Small intestine (tissue), 7 donors: ENCODE measurements at regions not wholly inside any gene's neighbourhood (a gene's known extent, or its start where the extent isn't known, plus 50 kb on each side); places are given as distances from the start of the nearest gene placed in this dataset.

Experiments
- DNase-seq, 2 donors: peaks; one replicate each; pipeline versions ENCODE4 v3.0.0 to v3.0.0-alpha.2; 2013
- FAIRE-seq: peaks from 2 replicates; lab custom pipeline; 2012; peaks lifted over from hg19 to GRCh38; lab: Jason Lieb, UNC
- H3K27ac ChIP-seq, 3 donors: one replicate each; pipeline ENCODE4 v1.5.1; 2013; ENCODE audit warnings: low read length in 2 of 3, mild to moderate bottlenecking in 2 of 3, control low read depth in 1 of 3, inconsistent platforms in 1 of 3, low read depth in 1 of 3, moderate library complexity in 1 of 3
- H3K27me3 ChIP-seq, 3 donors: one replicate each; pipeline ENCODE4 v1.6.1; 2013; ENCODE audit warnings: low read length in 3 of 3, inconsistent platforms in 1 of 3; ENCODE audit not compliant: control insufficient read depth in 3 of 3, insufficient read depth in 3 of 3
- H3K36me3 ChIP-seq, 3 donors: one replicate each; pipeline ENCODE4 v1.6.1; 2013; ENCODE audit warnings: low read length in 3 of 3, inconsistent platforms in 1 of 3, low read depth in 1 of 3, mild to moderate bottlenecking in 1 of 3, moderate library complexity in 1 of 3; ENCODE audit not compliant: control insufficient read depth in 3 of 3, insufficient read depth in 2 of 3
- H3K4me1 ChIP-seq, 3 donors: one replicate each; pipeline ENCODE4 v1.6.1; 2013; ENCODE audit warnings: low read length in 2 of 3, inconsistent platforms in 1 of 3, low read depth in 1 of 3, mild to moderate bottlenecking in 1 of 3, moderate library complexity in 1 of 3; ENCODE audit not compliant: control insufficient read depth in 3 of 3, insufficient read depth in 2 of 3
- H3K4me3 ChIP-seq, 3 donors: one replicate each; pipeline ENCODE4 v1.5.1; 2013; ENCODE audit warnings: low read length in 3 of 3, control low read depth in 1 of 3, inconsistent platforms in 1 of 3, low read depth in 1 of 3, mild to moderate bottlenecking in 1 of 3, moderate library complexity in 1 of 3
- H3K9me3 ChIP-seq, 2 donors: one replicate each; pipeline ENCODE4 v1.6.1; 2013; ENCODE audit warnings: low read depth in 1 of 2, low read length in 1 of 2; ENCODE audit not compliant: control insufficient read depth in 2 of 2, insufficient read depth in 1 of 2
- whole genome bisulfite sequencing, 3 donors: extraction: QIAGEN DNeasy Blood & Tissue Kit; methylation state at CpG; one replicate each; pipeline ENCODE4 v1.1.7; 2013; 5-methylcytosine and 5-hydroxymethylcytosine counted together
- donor health status: healthy with polysubstance abuse.
- donor health status: control.
- donor health status: control.
- donor health status: Bipolar disorder and iron deficiency.
- donor health status: healthy.

DNA sequence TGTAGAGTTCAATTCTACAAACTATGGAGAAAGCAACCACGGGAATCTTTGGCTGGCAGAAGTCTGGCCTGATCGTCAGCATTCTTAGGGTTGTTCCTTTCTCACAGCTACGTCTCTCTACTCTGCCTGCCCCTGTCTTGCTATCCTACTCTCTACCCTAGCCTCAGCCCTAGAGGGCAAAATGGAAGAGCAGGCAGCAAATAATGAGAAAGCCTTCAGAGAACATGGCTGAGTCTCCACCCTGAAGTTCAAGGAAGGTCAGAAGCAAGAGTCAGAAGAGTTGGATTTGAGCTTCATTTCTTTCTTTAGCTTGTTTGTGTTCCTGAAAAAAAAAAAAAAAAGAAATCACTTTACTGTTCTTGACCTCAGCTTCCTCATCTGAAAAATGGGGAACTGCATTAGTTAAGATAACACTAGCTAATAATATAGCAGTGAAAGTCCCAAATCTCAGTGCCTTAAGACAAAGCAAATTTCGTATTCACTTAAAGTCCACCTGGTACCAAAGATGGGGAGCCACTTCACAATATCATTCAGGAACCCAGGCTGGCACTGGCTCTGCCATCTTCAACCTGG lies 50.2 kb upstream of the CCND2 start:
- Histone ChIP-seq H3K36me3 (no peaks in the 10 kb centered on the region), H3K4me3 (no peak overlapping the region), H3K9me3 (no peaks in the 10 kb centered on the region), H3K4me1 (no peaks in the 10 kb centered on the region), H3K27ac (no peak overlapping the region), H3K27me3 (peaks cover 0 to 2% (median 0%) of the 10 kb centered on the region in 3 donors)
- WGBS, 3 donors = 86 to 90% (median 88%) methylated on average over 4 of the region's 4 CpGs
- no peak for FAIRE-seq
- DNase-seq = no peak

- DNase-seq (no peak), FAIRE-seq (no peak)
- Histone ChIP-seq H3K27me3 (peaks cover 0 to 2% (median 0%) of the 10 kb centered on the region in 3 donors), H3K36me3 (no peaks in the 10 kb centered on the region), H3K9me3 (no peaks in the 10 kb centered on the region), H3K27ac (no peak overlapping the region), H3K4me1 (no peaks in the 10 kb centered on the region), H3K4me3 (no peak overlapping the region)
Measured at GRCh38 chr12:4221258-4221620, 52.3 kb upstream of the CCND2 start.

GRCh38 chr12:4220536-4221257 lies 52.9 kb upstream of the CCND2 start:
- no peak overlapping the region for H3K27ac ChIP-seq
- FAIRE-seq (no peak), DNase-seq (no peak)
- H3K36me3 ChIP-seq = no peaks in the 10 kb centered on the region
- H3K4me1 ChIP-seq = no peaks in the 10 kb centered on the region
- H3K4me3 ChIP-seq = no peak overlapping the region
- H3K27me3 ChIP-seq = peaks cover 0 to under 1% (median 0%) of the 10 kb centered on the region in 3 donors
- WGBS, 3 donors = 73 to 80% (median 74%) methylated on average over 7 of the region's 7 CpGs
- H3K9me3 ChIP-seq = no peaks in the 10 kb centered on the region

GRCh38 chr12:4217091-4217490 lies 56.5 kb upstream of the CCND2 start:
- no peak overlapping the region for H3K27ac ChIP-seq
- FAIRE-seq = no peak
- H3K4me1 ChIP-seq = no peaks in the 10 kb centered on the region
- no peak overlapping the region for H3K4me3 ChIP-seq
- peaks cover 0 to 3% (median 0%) of the 10 kb centered on the region in 3 donors for H3K27me3 ChIP-seq
- H3K36me3 ChIP-seq = no peaks in the 10 kb centered on the region
- no peak for DNase-seq
- H3K9me3 ChIP-seq = no peaks in the 10 kb centered on the region
- WGBS, 3 donors = 88 to 95% (median 90%) methylated on average over 6 of the region's 6 CpGs

GRCh38 chr12:4216187-4216927 lies 57.2 kb upstream of the CCND2 start:
- Histone ChIP-seq H3K9me3 (no peaks in the 10 kb centered on the region), H3K4me1 (no peaks in the 10 kb centered on the region), H3K36me3 (no peaks in the 10 kb centered on the region), H3K27ac (no peak overlapping the region), H3K4me3 (no peak overlapping the region), H3K27me3 (peaks cover 0 to 3% (median 0%) of the 10 kb centered on the region in 3 donors)
- DNase-seq (no peak), FAIRE-seq (no peak)
- WGBS, 3 donors = 74 to 81% (median 80%) methylated on average over 5 of the region's 5 CpGs

- no peaks in the 10 kb centered on the region for H3K36me3 ChIP-seq
- DNase-seq (peak in 1 of 2 donors; percentile 5), FAIRE-seq (no peak)
- no peaks in the 10 kb centered on the region for H3K4me1 ChIP-seq
- no peak overlapping the region for H3K27ac ChIP-seq
- no peaks in the 10 kb centered on the region for H3K9me3 ChIP-seq
- 51 to 52% (median 51%) methylated on average over 18 of the region's 18 CpGs for WGBS, 3 donors
- no peak overlapping the region for H3K4me3 ChIP-seq
- H3K27me3 ChIP-seq = peaks cover 0 to 3% (median 0%) of the 10 kb centered on the region in 3 donors
Measured at GRCh38 chr12:4215229-4216186, 58.1 kb upstream of the CCND2 start.

- H3K9me3 ChIP-seq = no peaks in the 10 kb centered on the region
- 82 to 90% (median 84%) methylated on average over 8 of the region's 8 CpGs for WGBS, 3 donors
- H3K27me3 ChIP-seq = peaks cover 0 to 3% (median 0%) of the 10 kb centered on the region in 3 donors
- no peaks in the 10 kb centered on the region for H3K4me1 ChIP-seq
- DNase-seq (no peak), FAIRE-seq (no peak)
- no peak overlapping the region for H3K27ac ChIP-seq
- no peaks in the 10 kb centered on the region for H3K36me3 ChIP-seq
- no peak overlapping the region for H3K4me3 ChIP-seq
Measured at GRCh38 chr12:4214877-4215228, 58.7 kb upstream of the CCND2 start.

- no peaks in the 10 kb centered on the region for H3K9me3 ChIP-seq
Measured at GRCh38 chr12:4213471-4213870, 60.1 kb upstream of the CCND2 start.

More at GRCh38 chr12:4213471-4213870, 60.1 kb upstream of the CCND2 start:
- DNase-seq (no peak), FAIRE-seq (no peak)
- H3K36me3 ChIP-seq = no peaks in the 10 kb centered on the region
- no peak overlapping the region for H3K4me3 ChIP-seq
- H3K27me3 ChIP-seq = peaks cover 0 to 3% (median 0%) of the 10 kb centered on the region in 3 donors
- no peak overlapping the region for H3K27ac ChIP-seq
- H3K4me1 ChIP-seq = no peaks in the 10 kb centered on the region
- 83 to 93% (median 85%) methylated on average over 6 of the region's 6 CpGs for WGBS, 3 donors
